ENCODE measurements at regions not wholly inside any gene's neighbourhood (a gene's known extent, or its start where the extent isn't known, plus 50 kb on each side); places are given as distances from the start of the nearest gene placed in this dataset.

DNA sequence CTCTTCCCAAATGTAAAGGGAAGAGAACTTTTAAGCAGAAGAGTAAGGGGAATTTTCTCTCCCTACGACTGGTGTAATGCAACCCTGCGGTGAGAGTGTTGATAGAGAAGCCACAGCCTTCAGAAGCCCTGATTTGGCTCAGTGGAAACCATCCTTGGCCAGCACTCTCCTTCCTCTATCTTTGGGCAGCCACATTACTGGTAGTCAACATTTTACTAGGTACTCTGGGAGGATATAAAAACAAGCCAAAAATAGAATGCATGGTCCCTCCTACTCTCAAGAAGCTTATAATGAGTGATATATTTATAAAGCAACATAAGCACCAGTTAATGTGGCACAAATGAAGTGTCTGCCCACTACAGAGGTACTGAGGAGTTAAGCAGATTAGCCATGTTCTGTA, 201.8 kb upstream of the NCAM1 start:
- in situ Hi-C loops (cut with HindIII; ENCODE audit: low pct_unique_long_range_greater_than_20kb, low sequenced_read_pairs) = no loop called here
- TF ChIP-seq POLR2AphosphoS5 (IDR thresholded peaks at IDR 0.05; ENCODE audit: low read depth, low read length) (no peak), TCF7L2 (IDR thresholded peaks at IDR 0.05; ENCODE audit: low read depth, low read length) (no peak), CTCF (IDR thresholded peaks at IDR 0.05) (no peak), SIN3A (IDR thresholded peaks at IDR 0.05; ENCODE audit: borderline replicate concordance, insufficient read depth, low read depth, low read length) (no peak)
- TF ChIP-seq, protein P1, sequence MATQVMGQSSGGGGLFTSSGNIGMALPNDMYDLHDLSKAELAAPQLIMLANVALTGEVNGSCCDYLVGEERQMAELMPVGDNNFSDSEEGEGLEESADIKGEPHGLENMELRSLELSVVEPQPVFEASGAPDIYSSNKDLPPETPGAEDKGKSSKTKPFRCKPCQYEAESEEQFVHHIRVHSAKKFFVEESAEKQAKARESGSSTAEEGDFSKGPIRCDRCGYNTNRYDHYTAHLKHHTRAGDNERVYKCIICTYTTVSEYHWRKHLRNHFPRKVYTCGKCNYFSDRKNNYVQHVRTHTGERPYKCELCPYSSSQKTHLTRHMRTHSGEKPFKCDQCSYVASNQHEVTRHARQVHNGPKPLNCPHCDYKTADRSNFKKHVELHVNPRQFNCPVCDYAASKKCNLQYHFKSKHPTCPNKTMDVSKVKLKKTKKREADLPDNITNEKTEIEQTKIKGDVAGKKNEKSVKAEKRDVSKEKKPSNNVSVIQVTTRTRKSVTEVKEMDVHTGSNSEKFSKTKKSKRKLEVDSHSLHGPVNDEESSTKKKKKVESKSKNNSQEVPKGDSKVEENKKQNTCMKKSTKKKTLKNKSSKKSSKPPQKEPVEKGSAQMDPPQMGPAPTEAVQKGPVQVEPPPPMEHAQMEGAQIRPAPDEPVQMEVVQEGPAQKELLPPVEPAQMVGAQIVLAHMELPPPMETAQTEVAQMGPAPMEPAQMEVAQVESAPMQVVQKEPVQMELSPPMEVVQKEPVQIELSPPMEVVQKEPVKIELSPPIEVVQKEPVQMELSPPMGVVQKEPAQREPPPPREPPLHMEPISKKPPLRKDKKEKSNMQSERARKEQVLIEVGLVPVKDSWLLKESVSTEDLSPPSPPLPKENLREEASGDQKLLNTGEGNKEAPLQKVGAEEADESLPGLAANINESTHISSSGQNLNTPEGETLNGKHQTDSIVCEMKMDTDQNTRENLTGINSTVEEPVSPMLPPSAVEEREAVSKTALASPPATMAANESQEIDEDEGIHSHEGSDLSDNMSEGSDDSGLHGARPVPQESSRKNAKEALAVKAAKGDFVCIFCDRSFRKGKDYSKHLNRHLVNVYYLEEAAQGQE (IDR thresholded peaks at IDR 0.05; ENCODE audit: insufficient read depth in 1 of 2, low read depth in 2 of 2, low read length in 1 of 2) = no peak
- ATAC-seq (no peak), DNase-seq (ENCODE audit: low read depth, low spot score) (no peak)
- Histone ChIP-seq H3K27ac (ENCODE audit: low read length) (no peak overlapping the region), H3K9me3 (ENCODE audit: control insufficient read depth, insufficient read depth, low read depth, low read length) (no peaks in the 10 kb centered on the region), H3K36me3 (ENCODE audit: control insufficient read depth, insufficient read depth, low read length) (no peaks in the 10 kb centered on the region), H3K27me3 (ENCODE audit: control insufficient read depth, insufficient read depth, low read length) (no peaks in the 10 kb centered on the region; the same call in 1 of the 2 replicates), H3K4me3 (ENCODE audit: low read depth in 2 of 2, low read length in 2 of 2) (no peak overlapping the region), H3K4me1 (ENCODE audit: control insufficient read depth, insufficient read depth, low read length) (no peaks in the 10 kb centered on the region)
- ChIA-PET CTCF (no interaction called here), POLR2A (interaction anchor here (0.6 kb wide), 1 partner anchor 292 kb away, joined by 3 read pairs; no protein-coding TSS in a partner anchor)
- intact Hi-C loops (cut with micrococcal nuclease; ENCODE audit: unreplicated experiment) = no loop called here
- no TSS peak for BruUV-seq (replicated peaks)

DNA sequence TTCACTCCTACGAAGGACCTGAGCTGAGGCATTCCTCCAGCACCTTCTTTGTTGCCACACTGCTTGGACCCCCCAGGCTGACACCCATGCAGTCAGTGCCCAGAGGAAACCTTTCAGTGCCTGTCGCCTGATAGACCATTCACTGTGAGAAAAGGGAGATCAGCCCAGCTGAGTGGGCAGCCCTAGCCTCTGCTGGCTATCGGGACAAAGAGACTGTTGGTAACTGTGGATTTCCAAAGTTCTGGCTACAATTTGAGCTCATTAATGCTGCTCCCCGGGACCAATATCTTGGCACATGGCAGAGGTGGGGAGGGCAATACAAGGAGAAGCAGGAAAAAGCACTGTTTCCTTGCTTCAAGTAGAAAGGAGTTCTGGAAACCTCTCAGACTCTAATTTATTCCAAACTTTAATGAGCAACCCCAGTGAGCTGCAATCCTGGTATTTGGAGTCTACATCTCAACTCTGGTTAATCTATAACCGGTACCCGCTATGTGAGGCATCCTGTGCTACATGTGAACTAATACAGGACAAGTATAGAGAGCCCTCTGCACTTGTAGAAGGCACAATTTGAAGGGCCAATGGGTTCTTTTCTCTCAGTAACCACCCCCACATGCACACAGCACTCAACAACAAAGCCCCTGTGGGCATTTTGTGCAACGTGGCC, 200.7 kb upstream of the NCAM1 start:
- TF ChIP-seq TCF7L2 (IDR thresholded peaks at IDR 0.05; ENCODE audit: low read depth, low read length) (no peak), SIN3A (IDR thresholded peaks at IDR 0.05; ENCODE audit: borderline replicate concordance, insufficient read depth, low read depth, low read length) (no peak), POLR2AphosphoS5 (IDR thresholded peaks at IDR 0.05; ENCODE audit: low read depth, low read length) (no peak), CTCF (IDR thresholded peaks at IDR 0.05) (no peak)
- TF ChIP-seq, protein P1 (IDR thresholded peaks at IDR 0.05; ENCODE audit: insufficient read depth in 1 of 2, low read depth in 2 of 2, low read length in 1 of 2) = no peak
- ATAC-seq (no peak), DNase-seq (ENCODE audit: low read depth, low spot score) (no peak)
- intact Hi-C loops (cut with micrococcal nuclease; ENCODE audit: unreplicated experiment) (no loop called here), in situ Hi-C loops (cut with HindIII; ENCODE audit: low pct_unique_long_range_greater_than_20kb, low sequenced_read_pairs) (no loop called here)
- POLR2A ChIA-PET = no interaction called here
- Histone ChIP-seq H3K27ac (ENCODE audit: low read length) (no peak overlapping the region), H3K36me3 (ENCODE audit: control insufficient read depth, insufficient read depth, low read length) (no peaks in the 10 kb centered on the region), H3K27me3 (ENCODE audit: control insufficient read depth, insufficient read depth, low read length) (no peaks in the 10 kb centered on the region), H3K4me1 (ENCODE audit: control insufficient read depth, insufficient read depth, low read length) (no peaks in the 10 kb centered on the region), H3K9me3 (ENCODE audit: control insufficient read depth, insufficient read depth, low read depth, low read length) (no peaks in the 10 kb centered on the region), H3K4me3 (ENCODE audit: low read depth in 2 of 2, low read length in 2 of 2) (no peak overlapping the region)
- CTCF ChIA-PET = no interaction called here
- BruUV-seq (replicated peaks) = no TSS peak
